DMS53 treated with DMSO at 0.1 percent for 48 hours (cell line): ENCODE measurements at regions not wholly inside any gene's neighbourhood (a gene's known extent, or its start where the extent isn't known, plus 50 kb on each side); places are given as distances from the start of the nearest gene placed in this dataset.
"Not testable (repeated sequence)": the region's sequence is repeated elsewhere in the genome, so short reads cannot be mapped to it uniquely, and the experiment has no call there.

ENCODE experiments used
- DNase-seq: peaks from one replicate; lab custom pipeline; 2025; ENCODE audit not compliant: unreplicated experiment; lab: John Stamatoyannopoulos, UW

- DNase-seq = no peak
Observed at GRCh38 chr1:38672692-38673091, 186.9 kb downstream of the RRAGC start.

- no peak for DNase-seq
Observed at GRCh38 chr1:38671221-38671620, 188.4 kb downstream of the RRAGC start.

GRCh38 chr1:38670544-38671122, 188.9 kb downstream of the RRAGC start:
- no peak for DNase-seq

GRCh38 chr1:38667626-38668025, 191.9 kb downstream of the RRAGC start:
- DNase-seq = no peak

- DNase-seq = no peak
Observed at GRCh38 chr1:38662126-38662525, 197.4 kb downstream of the RRAGC start.

- no peak for DNase-seq
Observed at GRCh38 chr1:38658883-38659282, 200.7 kb downstream of the RRAGC start.

- no peak for DNase-seq
Observed at GRCh38 chr1:38657873-38658272, 201.7 kb downstream of the RRAGC start.

GRCh38 chr1:38657207-38657840, 202.2 kb downstream of the RRAGC start:
- DNase-seq = no peak

GRCh38 chr1:38656726-38657125, 202.8 kb downstream of the RRAGC start:
- DNase-seq = no peak

GRCh38 chr1:38652217-38652616, 207.4 kb downstream of the RRAGC start:
- DNase-seq = no peak

- no peak for DNase-seq
Observed at GRCh38 chr1:38651669-38652068, 207.9 kb downstream of the RRAGC start.

GRCh38 chr1:38648417-38648816, 211.2 kb downstream of the RRAGC start:
- no peak for DNase-seq

GRCh38 chr1:38647341-38647740, 212.2 kb downstream of the RRAGC start:
- not testable (repeated sequence) for DNase-seq

- DNase-seq = no peak
Observed at GRCh38 chr1:38644092-38644491, 215.5 kb downstream of the RRAGC start.

GRCh38 chr1:38641661-38642060, 217.9 kb downstream of the RRAGC start:
- no peak for DNase-seq

GRCh38 chr1:38640371-38640770, 219.2 kb downstream of the RRAGC start:
- DNase-seq = no peak

- no peak for DNase-seq
Observed at GRCh38 chr1:38628241-38628640, 231.3 kb downstream of the RRAGC start.

- DNase-seq = no peak
Observed at GRCh38 chr1:38625939-38626338, 233.6 kb downstream of the RRAGC start.

- no peak for DNase-seq
Observed at GRCh38 chr1:38624336-38625039, 235.1 kb downstream of the RRAGC start.

- DNase-seq = no peak
Observed at GRCh38 chr1:38623529-38623928, 236.0 kb downstream of the RRAGC start.

- DNase-seq = no peak
Observed at GRCh38 chr1:38622197-38622596, 237.4 kb downstream of the RRAGC start.

- no peak for DNase-seq
Observed at GRCh38 chr1:38616846-38617245, 242.7 kb downstream of the RRAGC start.
